ENCODE measurements at regions not wholly inside any gene's neighbourhood (a gene's known extent, or its start where the extent isn't known, plus 50 kb on each side); places are given as distances from the start of the nearest gene placed in this dataset.

DNA sequence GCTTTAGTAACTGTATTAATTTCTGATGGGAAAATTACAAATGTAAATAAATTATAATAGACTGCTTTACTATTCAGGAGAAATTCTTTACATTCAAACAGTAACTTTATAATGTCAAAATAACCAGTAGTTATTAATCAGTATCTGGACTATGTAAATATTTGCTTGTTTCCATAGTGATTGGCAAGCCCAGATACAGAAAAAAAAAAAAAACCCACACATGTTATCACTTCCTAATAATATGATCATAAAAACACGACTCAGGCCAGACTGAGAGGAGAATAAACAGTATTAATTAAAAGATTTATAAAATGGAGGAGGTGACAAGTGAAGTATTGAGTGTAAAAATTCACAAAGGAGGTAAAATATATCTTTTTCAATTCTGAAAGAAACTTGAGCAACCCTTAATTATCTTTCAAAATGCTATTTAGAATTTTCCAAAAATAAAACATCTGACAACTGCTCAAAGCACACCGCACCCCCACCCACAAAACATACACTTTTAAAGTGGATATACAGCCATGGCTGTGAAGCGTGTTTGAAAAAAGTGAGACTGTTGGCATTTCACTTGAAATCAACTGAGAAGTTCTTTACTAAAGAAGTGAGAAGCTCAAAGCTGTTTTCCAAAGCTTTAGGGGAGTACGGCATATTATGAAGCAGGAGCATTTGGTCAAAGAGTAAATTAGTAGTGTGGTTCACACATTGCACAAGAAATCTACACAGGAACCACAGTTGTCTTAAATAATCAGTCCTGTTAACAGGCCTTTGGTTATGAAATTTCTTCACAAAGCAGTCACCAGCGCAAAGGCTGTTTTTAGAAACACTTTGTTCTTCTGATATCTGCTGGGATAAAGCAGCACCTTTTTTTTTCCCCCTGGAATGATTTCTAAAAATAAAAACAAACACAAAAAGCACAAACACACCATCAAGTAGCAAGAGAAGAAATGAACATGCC is 475.8 kb downstream of the TXNL1 start:
- peak; percentile 79 for DNase-seq (ENCODE audit: low read depth)
- TF ChIP-seq, protein P1, sequence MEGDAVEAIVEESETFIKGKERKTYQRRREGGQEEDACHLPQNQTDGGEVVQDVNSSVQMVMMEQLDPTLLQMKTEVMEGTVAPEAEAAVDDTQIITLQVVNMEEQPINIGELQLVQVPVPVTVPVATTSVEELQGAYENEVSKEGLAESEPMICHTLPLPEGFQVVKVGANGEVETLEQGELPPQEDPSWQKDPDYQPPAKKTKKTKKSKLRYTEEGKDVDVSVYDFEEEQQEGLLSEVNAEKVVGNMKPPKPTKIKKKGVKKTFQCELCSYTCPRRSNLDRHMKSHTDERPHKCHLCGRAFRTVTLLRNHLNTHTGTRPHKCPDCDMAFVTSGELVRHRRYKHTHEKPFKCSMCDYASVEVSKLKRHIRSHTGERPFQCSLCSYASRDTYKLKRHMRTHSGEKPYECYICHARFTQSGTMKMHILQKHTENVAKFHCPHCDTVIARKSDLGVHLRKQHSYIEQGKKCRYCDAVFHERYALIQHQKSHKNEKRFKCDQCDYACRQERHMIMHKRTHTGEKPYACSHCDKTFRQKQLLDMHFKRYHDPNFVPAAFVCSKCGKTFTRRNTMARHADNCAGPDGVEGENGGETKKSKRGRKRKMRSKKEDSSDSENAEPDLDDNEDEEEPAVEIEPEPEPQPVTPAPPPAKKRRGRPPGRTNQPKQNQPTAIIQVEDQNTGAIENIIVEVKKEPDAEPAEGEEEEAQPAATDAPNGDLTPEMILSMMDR (conservative IDR thresholded peaks at IDR 0.05; ENCODE audit: low read length), result no peak
- H3K4me3 ChIP-seq (ENCODE audit: low read length), result no peak overlapping the region

DNA sequence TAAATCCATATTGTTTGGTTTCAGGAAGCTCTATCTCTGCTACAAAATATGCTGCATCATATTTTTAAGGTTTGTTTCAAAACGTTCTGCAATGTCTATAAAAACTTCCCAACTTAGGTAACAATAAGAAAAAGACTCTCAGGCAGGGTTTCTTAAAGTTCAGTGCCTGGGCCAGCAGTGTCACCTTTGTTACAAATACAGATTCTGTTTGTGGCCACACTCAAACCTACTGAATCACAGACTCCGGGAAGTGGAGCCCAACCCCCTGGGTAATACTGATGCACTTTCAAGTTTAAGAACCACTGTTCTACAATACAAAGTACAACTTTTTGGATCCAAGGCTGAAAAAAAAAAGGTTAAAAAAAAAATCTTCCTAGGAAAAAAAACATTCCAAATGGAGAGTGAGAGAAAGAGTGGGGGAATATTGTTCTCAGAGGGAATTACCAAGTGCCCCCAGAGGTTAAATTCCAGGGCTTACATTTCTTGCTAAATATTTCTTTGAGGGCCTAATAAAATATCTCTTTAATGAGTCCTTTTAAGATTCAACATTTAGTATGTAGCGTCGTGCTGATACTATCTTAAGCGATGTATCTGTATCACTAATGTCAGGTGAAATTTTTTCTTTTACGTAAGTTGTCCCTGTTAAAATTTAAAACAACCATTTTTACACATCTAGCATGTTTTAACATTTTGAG is 476.7 kb downstream of the TXNL1 start:
- DNase-seq (ENCODE audit: low read depth), result no peak
- H3K4me3 ChIP-seq (ENCODE audit: low read length), result no peak overlapping the region

DNA sequence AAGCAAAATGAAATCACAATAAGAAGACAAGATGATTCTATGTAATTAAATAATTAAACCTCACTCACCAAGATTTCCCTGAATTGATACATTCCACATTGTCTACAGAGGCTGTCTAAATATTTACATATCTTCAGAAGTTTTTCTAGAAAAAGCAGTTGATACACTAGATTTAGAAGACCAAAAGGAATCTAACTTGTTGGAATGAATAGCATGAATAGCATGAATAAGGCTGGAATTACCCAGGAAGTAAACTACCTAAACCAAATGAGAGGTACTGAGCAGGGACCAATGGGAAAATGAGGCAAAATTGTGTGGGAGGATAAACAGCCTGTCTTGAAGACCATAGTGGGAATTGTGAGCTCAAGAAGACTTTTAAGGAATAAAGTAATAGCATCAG is 479.7 kb downstream of the TXNL1 start:
- no peak overlapping the region for H3K4me3 ChIP-seq (ENCODE audit: low read length)
- TF ChIP-seq, protein P1 (conservative IDR thresholded peaks at IDR 0.05; ENCODE audit: low read length), result no peak
- DNase-seq (ENCODE audit: low read depth), result no peak

More for the DNA sequence above, 476.7 kb downstream of the TXNL1 start:
- TF ChIP-seq, protein P1 (conservative IDR thresholded peaks at IDR 0.05; ENCODE audit: low read length), result no peak

DNA sequence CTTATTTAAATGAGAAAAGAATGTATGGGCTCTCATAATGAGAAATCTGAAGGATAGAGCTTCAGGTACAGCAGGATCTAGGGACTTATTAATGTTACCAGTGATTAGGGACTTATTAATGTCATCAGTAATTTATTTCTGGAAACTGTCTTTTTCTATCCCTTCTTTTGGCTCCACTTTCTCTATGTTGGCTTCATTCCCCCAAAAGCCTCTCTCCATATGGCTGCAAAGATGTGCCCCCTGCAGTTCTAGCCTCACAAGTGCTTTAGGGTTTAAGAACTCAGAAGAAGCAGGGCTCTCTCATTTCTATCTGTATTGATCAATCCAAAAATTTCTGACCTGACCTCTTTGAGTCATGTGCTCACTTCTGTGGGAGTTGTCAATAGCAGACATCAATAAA is 480.9 kb downstream of the TXNL1 start:
- TF ChIP-seq, protein P1 (conservative IDR thresholded peaks at IDR 0.05; ENCODE audit: low read length), result no peak
- H3K4me3 ChIP-seq (ENCODE audit: low read length), result no peak overlapping the region
- no peak for DNase-seq (ENCODE audit: low read depth)

DNA sequence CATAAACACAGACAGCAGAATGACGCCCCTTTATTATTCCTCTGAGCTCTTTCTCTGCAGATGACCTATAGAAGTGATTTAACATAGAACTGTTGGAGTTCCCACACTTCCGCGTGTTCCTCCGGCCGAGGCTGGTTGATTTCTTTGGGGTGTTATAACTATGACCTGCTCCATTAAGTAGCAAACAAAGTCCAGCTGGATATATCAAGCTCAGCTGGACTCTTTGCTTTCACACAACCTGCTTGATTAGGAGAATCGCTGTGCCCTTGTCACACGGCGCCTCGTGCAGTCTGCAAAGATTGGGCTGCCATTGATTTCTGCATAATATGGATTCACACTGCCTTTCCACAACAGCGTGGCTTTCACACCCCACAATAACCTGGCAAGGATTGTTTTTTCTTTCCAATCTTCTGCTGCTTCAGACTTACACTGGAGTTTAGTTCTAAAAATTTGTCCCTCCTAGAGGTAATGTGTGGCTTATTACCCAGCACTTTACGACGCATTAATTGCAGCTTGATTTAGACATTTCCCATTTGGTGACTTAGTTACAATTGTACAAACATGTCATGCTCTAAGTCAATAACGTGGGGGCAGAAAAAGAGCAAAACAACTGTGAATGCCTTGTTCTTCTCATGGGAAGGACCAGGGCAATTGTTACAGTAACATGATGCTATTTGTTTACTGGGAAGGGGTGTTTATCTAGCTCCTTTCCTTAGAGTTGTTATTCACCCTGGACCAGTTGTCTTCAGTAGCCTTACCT is 485.7 kb downstream of the TXNL1 start:
- no peak for DNase-seq (ENCODE audit: low read depth)
- TF ChIP-seq, protein P1 (conservative IDR thresholded peaks at IDR 0.05; ENCODE audit: low read length), result no peak

DNA sequence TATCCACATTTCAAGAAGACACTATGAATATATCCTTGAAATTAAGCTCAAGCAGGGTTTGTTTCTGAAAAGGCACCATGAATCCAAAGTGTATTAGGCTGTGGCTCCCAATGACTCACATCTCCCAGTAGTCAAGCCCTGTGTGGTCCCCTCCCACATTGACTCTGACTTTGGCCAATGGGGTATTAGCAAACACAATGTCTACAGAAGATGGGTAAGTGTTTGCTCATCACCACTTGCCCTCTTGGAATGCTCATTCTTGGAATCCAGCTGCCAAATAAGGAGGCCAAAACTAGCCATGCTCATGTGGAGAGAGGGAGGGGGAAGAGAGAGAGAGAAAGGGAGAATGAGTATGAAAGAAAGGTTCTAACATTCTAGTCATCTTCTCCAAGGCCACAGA is 490.0 kb downstream of the TXNL1 start:
- DNase-seq (ENCODE audit: low read depth), result peak; percentile 88
- no peak overlapping the region for H3K4me3 ChIP-seq (ENCODE audit: low read length)
- TF ChIP-seq, protein P1 (conservative IDR thresholded peaks at IDR 0.05; ENCODE audit: low read length), result no peak

More for the DNA sequence above, 485.7 kb downstream of the TXNL1 start:
- no peak overlapping the region for H3K4me3 ChIP-seq (ENCODE audit: low read length)
